ENCODE measurements at regions not wholly inside any gene's neighbourhood (a gene's known extent, or its start where the extent isn't known, plus 50 kb on each side); places are given as distances from the start of the nearest gene placed in this dataset.

GRCh38 chr10:130994845-130995244 lies 316.7 kb downstream of the TCERG1L start:
- DNase-seq, result no peak

DNA sequence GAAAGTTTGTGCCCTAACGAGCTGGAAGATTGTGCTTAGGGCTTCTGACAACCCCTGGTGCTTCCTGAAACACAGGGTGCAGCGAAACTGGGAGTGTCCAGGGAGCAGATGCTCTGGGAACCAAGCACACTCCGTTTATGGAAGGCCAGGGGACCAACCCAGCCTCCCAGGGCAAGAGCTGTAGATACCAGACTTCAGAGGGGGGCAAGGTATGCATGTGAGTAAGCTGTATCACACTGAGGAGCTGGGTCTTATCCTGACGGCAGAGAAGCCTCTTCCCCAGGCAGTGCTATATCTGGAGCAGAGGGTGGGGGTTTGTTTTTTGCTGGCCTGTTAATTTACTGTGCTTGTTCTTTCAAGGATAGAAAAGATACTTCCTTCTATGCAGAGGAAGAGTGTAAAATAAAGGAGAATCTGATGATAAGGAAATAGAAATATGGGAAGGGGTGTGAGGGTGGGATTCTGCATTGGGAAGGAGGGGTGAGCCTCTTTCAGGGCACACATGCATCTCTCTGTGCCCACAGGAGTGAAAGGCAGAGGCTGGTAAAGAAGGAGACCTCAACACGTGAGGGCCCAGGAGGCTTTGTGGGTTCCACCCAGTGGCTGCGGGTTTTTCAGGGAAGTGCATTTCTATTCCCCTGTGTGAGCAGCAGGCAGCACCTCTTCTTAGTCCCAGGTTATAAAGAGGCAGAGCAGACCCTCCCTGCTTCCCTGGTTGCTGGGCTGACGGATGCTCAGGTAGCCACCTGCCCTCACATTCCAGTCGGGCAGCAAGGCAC lies 314.1 kb downstream of the TCERG1L start:
- DNase-seq, result no peak

DNA sequence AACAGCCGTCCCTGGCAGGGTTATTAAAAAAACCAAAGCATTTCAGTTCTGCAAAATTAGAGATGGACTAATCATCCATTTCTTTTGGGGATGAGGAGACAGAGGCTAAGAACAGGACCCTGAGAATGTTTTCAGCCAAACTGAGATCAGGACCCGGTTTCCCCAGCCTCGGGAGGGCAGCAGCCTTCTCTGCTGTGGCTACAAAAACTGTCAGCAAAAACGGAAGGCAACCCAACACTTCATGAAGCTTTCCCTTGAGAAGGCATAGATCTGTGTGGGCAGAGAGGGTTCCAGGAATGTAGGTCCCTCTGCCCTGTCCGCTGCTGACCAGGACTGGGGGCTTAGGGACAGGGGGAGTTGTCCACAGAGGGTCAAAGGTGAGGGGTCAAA lies 313.5 kb downstream of the TCERG1L start:
- DNase-seq, result no peak

- DNase-seq, result no peak
Measured at GRCh38 chr10:130998642-130999041, 312.9 kb downstream of the TCERG1L start.

GRCh38 chr10:130999376-131000202 lies 311.9 kb downstream of the TCERG1L start:
- DNase-seq, result no peak

DNA sequence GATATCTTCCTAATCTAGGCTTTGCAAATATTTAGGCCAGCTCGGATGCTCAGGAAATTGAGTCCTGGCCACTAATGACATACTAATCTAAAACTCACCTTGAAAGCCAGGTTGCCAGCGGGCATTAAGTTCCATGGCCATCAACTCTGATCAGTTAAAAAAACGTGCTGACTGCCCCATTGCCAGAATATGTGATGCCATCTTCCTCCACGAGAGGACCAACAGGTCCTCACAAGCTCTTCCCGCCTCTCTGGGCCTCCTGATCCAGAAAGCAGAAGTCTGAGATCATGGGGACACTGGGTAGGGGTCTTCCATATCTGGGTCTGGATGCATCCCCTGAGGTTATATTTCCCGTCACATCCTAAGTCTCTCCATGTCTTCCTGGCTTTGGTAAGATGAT lies 311.3 kb downstream of the TCERG1L start:
- DNase-seq, result no peak

DNA sequence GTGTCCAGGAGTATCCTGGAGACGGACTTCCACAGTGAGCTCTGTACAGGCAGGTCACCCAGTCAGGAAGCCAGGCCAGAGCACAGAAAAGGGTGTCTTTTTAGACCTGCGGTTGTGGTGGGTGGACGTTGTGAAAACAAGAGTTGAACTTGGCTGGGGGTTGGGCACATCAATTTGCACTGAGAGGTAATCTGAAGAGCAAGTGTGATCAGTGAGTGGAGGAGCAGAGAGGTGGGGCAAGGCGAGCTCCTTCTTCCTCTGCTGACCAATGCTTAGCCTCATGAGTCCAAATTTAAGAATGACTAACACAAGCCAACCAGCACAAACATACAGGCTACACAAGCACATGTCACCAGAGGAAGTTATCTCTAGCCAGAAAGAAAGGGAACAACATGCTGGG lies 310.8 kb downstream of the TCERG1L start:
- DNase-seq, result no peak

GRCh38 chr10:131001438-131001837 lies 310.1 kb downstream of the TCERG1L start:
- no peak for DNase-seq

GRCh38 chr10:131002031-131002861 lies 309.3 kb downstream of the TCERG1L start:
- no peak for DNase-seq

- no peak for DNase-seq
Measured at GRCh38 chr10:131003455-131003854, 308.1 kb downstream of the TCERG1L start.

- no peak for DNase-seq
Measured at GRCh38 chr10:131004276-131004675, 307.2 kb downstream of the TCERG1L start.

- DNase-seq, result no peak
Measured at GRCh38 chr10:131006458-131007256, 304.9 kb downstream of the TCERG1L start.

DNA sequence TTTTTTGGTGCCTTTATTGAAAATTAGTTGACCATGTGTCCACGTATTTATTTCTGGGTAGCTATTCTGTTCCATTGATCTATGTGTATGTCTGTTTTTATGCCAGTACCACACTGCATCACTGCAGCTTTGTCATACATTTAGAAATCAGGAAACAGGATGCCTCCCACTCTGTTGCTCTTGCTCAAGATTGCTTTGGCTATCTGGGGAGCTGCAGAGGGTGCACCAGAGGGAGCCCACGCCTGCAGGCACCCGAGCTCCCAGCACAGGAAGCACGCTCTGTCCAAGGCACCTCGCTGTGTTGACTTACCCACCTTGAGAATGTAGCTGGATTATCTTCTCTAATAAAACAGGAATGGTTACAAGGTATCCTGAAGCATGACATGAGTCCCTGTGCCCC lies 301.7 kb downstream of the TCERG1L start:
- DNase-seq, result no peak

- no peak for DNase-seq
Measured at GRCh38 chr10:131010965-131011575, 300.5 kb downstream of the TCERG1L start.

DNA sequence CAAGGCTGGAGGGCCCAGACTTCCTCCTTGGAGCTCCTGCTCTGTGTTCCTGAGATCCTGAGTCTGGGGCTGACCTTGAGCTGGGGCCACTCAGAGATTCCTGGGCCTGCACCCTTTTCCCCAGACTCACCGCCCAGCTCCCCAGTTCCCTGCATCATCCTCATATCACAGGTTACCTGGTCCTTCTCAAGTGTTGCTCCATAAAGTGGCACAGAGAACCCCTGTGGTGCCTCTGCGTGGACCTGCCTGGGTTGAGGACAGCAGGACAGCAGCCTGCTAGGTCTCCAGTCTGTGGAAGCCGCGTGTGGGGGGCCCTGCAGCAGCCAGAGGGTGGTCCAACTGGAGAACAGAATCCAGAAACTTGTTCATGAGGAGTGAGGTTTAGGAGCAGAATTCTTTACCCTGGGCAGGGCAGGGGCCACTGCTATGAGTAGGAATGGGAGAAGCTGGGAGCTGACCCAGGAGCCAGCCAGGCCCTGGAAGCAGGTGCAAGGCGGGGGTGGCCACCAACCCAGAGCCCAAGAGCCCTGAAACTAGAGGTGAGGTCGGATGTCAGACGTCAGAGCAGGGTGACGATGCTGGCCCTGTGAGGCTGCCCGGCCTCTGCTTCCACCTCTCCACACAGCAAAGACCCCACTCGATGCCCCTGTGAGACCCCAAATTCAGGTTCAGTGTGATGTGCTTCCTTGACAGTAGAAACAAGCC lies 299.4 kb downstream of the TCERG1L start:
- no peak for DNase-seq

DNA sequence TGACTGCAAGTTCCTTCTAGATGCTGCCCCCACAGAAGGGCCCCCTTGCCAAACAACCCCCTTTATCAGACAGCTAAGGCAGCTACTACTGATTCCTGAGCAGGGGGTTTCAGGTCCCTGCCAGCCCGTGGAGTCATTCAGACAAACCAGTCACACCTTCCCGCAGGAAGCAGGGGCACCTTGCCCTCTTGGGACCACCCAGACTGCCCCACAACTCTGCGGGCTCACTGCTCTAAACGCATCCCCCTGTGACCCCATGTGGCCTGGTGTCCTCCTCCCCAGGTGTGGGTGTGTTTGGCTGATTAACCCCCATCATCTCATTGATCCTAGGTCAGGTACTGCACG lies 298.9 kb downstream of the TCERG1L start:
- no peak for DNase-seq

GRCh38 chr10:131013281-131013912 lies 298.1 kb downstream of the TCERG1L start:
- DNase-seq, result no peak

- DNase-seq, result no peak
Measured at GRCh38 chr10:131014271-131014670, 297.2 kb downstream of the TCERG1L start.

GRCh38 chr10:131015271-131015670 lies 296.2 kb downstream of the TCERG1L start:
- DNase-seq, result no peak

GRCh38 chr10:131016556-131016955 lies 295.0 kb downstream of the TCERG1L start:
- no peak for DNase-seq
